ENCODE measurements at regions not wholly inside any gene's neighbourhood (a gene's known extent, or its start where the extent isn't known, plus 50 kb on each side); places are given as distances from the start of the nearest gene placed in this dataset.

DNA sequence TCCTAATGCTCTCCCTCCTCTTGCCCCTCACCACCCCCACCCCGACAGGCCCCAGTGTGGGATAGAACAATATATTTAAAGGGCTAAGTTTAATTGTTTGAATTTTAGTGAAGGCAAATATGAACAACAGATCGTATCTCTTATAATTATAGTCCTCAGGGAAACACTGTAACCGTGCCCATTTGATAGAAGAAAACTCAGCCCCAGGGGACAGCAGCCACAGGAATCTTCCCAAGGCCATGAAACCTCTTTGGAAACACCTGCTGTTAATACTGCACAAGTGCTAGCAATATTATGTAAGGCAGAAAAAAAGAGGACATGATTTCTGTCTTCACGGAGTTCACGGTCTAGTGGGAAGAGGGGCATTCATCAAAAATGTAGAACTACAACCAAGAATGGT is 142.2 kb downstream of the URB2 start:
- no peak for ATAC-seq

DNA sequence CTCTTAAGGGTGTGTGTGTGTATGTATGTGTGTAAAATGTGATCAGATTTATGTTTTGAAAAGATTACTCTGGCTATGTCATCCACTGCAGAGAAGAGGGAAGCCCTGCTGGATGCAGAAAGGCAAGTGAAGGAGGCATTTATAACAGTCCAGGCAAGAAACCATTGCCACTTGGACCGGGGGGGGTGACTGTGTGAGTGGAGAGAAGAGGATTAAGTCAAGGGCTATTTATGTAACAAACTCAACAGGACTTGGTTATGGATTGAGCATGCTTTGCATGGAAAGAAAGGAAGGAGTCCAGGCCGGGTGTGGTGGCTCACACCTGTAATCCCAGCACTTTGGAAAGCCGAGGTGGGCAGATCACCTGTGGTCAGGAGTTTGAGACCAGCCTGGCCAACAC is 143.0 kb downstream of the URB2 start:
- ATAC-seq = no peak

DNA sequence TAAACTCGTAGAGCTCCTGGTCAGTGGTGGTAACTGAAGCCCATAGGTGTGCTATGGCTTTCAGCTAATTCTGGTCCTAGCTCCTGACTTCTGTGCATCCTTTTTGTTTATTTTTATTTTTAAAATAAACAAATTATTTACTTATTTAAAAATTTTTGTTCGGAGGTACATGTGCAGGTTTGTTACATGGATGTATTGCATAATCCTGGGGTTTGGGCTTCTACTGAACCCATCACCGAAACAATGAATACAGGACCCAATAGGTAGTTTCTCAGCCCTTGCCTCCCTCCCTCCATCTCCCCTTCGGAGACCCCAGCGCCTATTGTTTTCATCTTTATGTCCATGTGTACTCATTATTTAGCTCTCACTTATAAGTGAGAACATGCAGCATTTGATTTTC is 143.8 kb downstream of the URB2 start:
- ATAC-seq = no peak

DNA sequence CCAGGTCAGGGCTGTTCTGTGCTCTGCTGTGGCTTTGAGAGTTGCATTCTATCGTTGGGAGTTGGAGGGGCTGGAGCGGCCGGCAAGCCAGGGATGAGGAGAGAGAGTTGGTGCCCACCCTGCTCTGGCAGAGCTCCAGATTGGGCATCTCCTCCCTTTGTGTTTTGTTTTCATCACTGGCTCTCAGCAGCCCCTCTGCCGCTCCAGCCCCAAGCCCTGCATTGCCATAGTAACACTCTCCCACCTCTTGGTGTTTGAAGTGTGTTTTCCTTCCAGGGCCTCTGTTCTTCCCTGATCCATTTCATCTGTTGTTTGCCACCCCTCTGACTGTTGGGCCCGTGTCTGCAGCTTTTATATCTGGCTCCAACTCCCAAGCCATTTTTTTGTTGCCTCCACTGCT is 152.7 kb downstream of the URB2 start:
- ATAC-seq = no peak

DNA sequence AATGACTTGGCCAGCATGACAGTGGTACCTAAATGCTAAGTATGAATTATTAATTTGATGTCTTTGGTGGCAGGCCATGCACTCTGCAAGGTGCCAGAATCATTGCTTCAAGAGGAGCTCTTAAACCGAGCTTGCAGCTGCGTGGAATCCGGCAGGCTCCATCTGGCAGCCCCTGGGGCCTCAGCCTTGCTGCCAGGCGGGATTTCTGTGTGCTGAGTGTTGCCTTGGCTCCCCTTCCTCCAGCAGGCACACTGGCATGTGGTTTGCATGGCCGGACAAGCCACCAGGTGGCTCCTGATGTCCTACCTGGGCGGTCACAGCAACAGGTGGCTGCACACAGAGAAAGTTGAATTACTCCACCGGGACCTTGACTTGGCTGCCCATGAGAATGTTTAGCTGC is 155.4 kb downstream of the URB2 start:
- ATAC-seq = no peak

DNA sequence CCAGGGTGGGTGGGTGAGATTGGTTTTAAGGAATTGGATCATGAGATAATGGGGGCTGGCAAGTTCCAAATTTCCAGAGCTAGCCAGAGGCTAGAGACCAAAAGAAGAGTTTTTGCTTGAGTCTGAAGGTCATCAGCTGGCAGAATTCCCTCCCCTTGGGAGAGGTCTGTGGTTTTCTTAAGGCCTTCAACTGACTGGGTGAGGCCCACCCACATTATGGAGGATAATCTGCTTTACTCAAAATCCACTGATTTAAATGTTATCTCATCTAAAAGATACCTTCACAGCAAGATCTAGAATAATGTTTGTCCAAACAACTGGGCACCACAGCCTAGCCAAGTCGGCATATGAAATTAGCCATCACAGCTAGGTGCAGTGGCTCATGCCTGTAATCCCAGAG is 156.4 kb downstream of the URB2 start:
- ATAC-seq = no peak

DNA sequence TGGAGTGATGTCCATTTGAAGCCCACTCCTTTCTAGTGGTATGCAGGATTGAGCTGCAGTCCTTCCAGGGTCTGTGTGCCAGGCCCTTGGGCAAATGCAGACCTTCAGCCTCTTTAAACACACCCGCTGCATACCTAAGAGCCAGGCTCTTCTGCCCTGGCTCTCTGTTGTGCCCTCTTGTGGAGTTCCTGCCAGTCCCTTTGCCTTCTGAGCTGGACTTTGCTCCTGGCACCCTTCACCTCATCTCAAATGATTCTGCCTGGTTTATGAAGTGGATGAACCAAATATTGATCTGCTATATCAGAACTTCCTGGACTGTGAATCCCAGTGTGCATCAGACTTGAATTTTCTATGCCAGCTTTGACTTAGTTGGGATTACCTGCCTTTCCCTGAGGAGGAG is 158.8 kb downstream of the URB2 start:
- no peak for ATAC-seq

DNA sequence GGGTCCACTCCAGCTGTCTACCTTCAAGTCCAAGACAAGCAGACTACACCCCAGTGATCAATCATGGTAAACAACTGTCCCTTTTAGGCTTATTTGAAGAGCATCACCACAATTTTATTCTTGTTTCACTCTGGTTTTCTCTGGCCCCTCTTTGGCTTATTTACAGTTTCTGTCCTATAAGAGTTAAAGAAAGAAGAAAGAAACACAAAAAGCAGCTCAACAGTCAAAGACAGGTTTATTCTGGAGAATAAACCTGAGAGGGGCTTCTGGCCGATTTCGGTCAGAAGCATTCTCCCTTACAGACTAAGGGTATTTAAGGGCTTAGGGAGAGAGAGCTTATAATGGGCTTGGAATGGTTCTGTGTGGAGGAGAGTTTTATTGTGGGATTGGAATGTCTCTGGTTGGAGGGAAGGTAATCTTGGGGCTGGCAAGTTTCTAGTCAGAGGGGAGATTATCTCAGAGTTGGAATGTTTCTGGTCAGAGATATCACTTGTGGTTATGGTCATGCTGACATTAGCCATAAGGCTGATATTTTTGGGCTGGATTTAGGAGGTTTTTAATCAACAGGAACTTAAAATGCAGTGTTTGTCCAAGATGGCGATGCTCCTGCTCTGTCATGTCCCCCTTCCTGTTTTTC is 161.0 kb downstream of the URB2 start:
- no peak for ATAC-seq

DNA sequence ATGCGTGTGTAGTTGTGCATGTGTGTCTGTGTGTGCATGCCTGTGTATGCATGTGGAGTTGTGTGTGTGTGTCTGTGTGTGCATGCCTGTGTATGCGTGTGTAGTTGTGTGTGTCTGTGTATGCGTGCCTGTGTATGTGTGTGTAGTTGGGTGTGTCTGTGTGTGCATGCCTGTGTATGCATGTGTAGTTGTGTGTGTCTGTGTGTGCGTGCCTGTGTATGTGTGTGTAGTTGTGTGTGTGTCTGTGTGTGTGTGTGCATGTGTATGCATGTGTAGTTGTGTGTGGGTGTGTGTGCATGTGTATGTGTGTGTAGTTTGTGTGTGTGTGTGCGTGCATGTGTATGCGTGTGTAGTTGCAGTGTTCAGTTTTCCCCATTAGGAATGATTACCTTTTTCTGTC is 162.0 kb downstream of the URB2 start:
- no peak for ATAC-seq

DNA sequence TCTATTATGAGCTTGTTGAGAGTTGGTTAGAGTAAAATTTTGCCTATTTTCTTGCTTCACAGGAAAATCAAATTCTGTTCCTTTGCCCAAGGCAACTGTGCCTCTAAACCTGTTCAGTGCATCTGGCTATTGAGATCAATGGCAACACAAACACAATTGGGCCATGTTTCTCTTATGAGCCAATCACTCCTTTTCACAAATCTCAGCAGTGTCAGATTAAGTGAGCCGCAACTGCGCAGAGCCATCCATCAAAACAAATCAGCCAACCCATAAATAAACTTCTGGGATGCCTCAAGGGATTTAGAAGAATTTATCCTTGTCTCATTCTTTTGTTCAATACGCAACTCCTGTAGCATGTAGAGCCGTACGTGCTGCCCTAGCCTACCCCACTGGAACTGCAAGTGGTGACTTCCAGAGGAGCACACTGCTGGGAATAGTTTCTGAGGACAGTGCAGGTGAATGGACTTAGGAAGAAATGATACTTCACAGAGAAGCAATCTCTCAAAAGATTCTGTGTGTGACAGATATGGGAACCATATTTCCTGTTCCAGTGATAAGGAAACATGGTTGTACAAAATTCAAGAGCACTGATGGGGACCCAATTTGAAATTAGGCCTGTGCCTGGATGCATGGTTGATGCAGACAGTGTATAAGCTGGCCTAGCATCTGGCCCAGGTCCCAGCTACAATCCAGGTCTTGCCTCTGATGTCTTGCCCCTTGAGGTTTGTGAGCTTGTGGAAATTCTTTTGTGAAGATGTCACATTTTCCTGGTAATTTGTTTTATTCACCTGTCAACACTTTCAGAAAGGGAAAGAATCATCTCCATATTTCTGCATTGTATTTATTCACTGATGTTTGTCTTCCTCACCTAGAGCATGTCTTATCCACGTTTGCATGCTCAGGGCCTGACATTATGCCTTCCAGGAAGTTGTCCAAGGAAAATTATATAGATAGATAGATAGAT is 166.2 kb downstream of the URB2 start:
- ATAC-seq = no peak

DNA sequence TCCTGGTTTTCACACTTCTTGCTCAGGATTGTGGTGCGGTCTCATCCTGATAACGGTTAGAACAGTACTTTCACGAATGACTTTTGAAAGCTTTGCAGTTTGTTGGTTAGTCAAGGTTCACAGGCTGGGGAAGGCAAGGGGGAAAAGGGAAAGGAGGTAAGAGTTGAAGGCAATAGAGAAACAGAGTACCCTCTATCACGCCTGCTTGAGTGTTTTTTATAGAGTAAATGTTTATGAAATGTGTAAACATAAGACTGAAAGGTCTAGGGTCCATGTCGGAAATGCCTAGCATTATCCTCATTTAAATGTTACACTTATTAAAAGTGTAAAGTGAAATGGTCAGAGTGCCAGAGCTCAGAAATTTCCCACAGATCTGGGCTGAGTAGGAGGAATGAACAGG is 167.4 kb downstream of the URB2 start:
- ATAC-seq = no peak

DNA sequence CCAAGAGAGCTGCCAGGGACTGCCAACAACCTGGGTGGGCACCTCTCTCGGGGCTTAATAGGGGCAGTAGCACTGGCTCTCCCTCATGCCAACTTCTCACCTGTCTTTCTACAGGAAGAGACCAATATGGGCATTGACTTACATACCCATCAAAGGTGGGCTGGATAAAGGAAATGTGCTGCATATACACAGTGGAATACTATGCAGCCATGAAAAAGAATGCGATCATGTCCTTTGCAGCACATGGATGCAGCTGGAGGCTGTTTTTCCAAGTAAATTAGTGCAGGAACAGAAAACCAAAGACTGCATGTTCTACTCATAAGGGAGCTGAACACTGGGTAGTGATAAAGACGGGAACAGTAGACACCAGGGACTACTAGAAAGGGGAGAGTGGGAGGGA is 172.5 kb downstream of the URB2 start:
- ATAC-seq = no peak

DNA sequence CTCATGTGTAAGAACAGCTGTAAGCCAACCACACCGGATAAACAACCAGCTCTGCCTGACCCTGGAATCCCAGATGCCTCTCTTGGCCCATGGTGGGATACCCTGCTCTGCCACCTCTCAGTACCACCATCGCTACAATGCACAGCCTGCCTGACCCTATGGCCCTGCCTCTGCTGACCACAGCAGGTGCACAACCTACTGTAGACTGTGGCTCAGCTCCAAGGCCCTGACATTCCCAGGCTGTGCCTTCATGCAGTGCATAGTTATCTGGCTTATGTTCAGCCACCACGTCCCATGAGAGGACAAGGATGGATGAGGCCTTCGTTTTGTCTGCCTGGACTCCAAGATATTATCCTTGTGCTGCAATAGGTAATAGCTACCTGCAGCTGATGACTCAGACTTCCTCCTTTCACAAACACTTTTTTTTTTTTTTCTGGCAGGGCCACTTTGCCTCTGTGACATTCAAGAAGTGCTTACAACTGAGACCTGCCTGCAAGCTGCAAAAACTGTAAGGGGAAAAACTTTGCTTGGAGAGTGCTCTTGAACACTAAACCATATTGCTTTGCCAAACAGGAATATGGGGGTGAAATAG is 177.7 kb downstream of the URB2 start:
- ATAC-seq = no peak

DNA sequence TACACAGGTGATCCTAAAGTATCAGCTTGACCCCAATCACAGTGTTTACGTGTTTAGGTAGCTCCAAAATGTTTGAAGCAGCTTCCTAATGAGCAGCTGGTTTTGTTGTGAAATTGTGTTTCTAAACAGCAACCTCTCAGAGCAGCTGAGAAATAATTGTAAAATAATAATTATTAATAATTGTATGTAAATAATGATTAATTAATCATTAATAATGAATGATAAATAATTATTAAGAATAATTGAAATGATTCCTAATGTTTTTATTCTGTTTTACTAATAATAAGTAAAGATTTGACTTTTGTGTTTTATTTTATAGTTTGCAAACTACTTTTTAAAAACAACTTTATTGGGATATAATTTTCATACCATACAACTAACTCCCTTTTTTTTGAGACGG is 182.2 kb downstream of the URB2 start:
- no peak for ATAC-seq

DNA sequence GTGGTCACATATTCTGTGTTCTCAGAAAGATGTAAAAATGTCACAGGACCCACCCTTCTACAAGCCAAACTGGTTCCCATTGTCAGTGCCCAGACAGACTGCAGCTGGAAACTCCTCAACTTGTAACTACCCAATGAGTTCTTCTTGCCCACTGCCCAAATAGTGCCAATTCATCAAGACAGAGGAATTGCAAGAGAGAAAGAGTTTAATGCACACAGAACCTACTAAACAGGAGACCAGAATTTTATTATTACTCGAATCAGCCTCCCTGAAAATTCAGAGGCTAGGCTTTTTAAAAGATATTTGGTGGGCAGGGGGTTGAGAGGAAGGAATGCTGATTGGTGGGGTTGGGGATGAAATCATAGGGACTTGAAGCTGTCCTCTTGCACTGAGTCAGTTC is 184.1 kb downstream of the URB2 start:
- no peak for ATAC-seq

DNA sequence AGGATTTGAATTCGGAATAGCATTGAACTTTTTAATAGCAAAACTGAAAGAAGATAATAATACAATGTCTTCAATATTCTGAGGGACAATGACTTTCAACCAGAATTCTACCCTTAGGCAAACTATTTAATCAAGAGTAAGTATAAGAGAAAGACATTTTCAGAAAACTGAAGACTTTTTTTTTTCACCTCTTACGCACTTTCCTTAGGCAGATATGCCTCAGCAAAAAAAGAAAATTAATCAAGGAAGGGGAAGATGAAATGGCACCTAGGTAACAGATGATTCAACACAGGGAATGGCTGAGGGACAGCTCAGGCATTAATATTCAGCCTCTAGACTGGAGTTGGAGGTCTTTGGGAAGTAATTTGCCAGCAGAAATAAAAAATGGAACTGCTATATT is 184.9 kb downstream of the URB2 start:
- no peak for ATAC-seq

DNA sequence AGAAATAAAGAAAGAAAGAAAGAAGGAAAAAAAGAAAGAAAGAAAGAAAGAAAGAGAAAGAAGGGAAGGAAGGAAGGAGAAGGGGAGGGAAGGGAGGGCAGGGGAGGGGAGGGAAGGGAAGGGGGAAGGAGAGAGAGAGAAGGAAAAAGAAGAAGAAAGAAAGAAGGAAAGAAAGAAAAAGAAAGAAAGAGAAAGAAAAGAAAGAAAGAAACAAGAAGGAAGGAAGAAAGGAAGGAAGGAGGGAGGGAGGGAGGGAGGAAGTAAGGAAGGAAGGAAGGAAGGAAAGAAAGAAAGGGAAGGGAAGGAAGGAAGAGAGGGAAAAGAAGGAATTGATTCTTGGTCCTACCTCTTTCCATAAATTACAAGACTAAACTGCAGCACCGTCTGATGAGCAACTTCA is 186.1 kb downstream of the URB2 start:
- no peak for ATAC-seq

DNA sequence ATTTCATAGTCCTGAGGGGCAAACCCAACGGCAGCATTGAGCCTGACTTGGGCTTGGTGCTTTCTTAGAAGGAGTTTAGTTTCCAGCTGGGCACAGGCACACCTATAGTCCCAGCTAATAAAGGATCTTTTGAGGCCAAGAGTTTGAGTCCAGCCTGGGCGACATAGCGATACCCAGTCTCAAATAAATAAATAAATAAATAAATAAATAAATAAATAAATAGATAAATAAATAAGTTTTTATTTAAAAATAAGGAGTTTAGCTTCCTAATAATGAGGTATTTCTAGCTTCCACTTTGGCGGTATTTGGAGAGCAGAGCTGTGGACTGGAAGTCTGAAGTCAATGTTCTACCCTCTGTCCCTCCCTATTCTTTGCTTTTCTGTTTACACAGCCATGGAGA is 186.6 kb downstream of the URB2 start:
- no peak for ATAC-seq

DNA sequence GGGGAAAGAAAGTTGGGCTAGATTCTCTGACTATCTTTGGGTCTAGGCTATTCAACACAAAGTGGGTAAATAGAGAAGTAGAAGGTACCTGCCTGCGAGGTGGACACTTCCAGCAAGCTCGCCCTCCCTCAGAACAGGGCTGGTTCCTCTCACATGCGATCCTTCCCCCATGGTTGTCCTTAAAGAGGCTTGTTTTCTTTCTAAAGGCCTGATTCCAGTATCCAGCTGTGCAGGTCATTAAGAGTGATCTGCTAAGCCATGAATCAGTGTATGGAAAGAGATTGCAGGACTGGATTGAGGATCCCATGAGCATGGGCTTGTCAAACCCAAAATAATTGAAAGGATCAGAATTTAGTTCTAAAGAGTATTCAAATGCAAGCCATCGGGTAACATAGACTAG is 189.0 kb downstream of the URB2 start:
- no peak for ATAC-seq

DNA sequence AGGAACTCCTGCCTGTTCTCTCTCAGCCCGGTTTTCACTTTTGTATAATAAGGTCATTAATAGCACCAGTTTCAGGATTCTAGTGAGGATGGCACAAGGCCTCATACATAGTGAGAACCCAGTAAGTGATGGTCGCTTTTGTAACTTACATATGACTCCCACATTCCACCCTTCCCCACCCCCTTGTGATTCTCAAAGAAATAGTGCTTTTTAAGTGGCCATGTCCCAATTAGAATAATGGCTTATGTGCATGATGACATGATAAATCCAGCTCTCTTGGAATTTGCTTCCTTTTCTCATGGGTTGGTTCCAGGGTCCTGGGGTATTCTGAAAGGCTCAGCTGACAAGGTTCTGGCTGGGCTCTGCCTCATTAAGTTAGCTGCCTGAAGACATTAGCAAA is 189.9 kb downstream of the URB2 start:
- no peak for ATAC-seq

DNA sequence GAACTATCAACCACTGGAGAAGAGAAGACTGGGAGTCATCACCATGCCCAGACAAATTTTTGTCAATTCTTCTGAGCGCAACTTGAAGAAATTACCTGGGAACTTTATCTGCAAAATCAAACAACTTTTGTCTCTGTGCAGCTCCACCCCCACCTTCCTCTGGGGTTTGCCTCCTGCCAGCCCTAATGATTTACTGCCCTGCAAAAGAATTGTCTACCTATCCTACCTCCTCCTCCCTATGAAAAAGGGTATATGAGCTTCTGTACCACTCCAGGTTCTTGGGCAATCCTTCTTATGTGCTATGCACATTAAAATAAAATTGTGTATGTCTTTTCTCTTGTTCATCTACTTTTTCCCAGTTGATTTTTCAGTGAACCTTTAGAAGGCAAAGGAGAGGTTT is 191.9 kb downstream of the URB2 start:
- ATAC-seq = no peak

DNA sequence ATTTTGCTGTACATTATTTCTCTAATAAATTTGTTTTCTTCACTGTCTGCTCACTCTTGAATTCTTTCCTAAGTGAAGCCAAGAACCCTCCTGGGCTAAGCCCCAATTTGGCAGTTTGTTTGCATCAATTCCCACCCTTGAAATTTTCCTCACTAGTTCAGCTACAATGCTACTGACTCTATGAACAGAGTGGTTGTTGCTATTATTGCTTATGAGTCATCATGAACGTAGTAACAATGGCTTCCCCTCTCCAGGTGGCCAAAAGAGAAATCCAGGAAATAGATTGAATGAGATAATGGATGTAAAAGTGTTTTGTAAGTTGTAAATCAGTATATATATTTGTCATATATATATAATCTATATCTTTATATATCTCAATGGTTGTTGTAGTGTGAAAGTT is 193.0 kb downstream of the URB2 start:
- no peak for ATAC-seq

DNA sequence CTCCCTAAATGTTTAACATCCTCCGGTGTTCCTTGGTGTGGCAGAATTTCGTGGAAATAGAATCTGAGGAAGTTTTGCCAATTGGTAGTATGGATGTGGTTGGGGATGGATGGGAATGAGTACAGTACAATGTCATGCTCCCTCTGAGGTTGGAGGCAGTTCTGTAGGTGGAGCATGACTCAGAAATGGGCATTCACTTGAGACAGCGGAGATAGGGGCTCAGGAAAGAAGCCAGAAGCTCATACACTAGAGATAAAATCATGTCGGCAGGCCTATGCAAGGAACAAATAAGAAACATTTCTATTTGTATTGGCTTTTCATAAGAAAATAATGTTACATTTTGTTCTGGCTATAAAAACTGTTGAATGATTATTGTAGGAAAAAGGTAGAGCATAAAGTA is 196.0 kb downstream of the URB2 start:
- no peak for ATAC-seq

DNA sequence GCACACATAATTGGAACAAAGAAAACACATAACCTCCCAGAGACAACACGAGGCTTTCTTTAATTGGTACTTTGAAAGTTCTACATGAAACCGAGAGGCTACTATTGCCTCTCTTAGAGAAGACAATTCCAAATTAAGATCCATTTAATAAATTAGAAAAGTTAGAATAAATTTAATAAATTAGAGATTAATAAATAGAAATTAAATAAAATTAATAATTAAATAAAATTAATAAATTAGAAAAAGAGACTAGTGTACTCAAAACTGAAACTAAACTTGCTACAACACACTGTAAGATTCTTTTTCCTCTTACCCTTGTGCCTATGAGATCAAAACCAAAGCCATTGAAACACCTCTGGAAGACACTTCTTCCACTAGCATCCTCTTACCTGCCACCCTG is 199.0 kb downstream of the URB2 start:
- ATAC-seq = no peak
